ENCODE measurements at regions not wholly inside any gene's neighbourhood (a gene's known extent, or its start where the extent isn't known, plus 50 kb on each side); places are given as distances from the start of the nearest gene placed in this dataset.

GRCh38 chr4:176981074-176981473 is 188.4 kb upstream of the VEGFC start:
- DNase-seq = no peak

GRCh38 chr4:176981551-176981950 is 188.8 kb upstream of the VEGFC start:
- no peak for DNase-seq

- DNase-seq = no peak
Measured at GRCh38 chr4:176988226-176988625, 195.5 kb upstream of the VEGFC start.

GRCh38 chr4:176989186-176989585 is 196.5 kb upstream of the VEGFC start:
- no peak for DNase-seq

- no peak for DNase-seq
Measured at GRCh38 chr4:176999935-177000543, 207.3 kb upstream of the VEGFC start.

GRCh38 chr4:177001271-177002175 is 208.8 kb upstream of the VEGFC start:
- no peak for DNase-seq

- no peak for DNase-seq
Measured at GRCh38 chr4:177005674-177006230, 213.0 kb upstream of the VEGFC start.

GRCh38 chr4:177006331-177006730 is 213.6 kb upstream of the VEGFC start:
- DNase-seq = no peak

GRCh38 chr4:177008071-177008835 is 215.5 kb upstream of the VEGFC start:
- no peak for DNase-seq

- no peak for DNase-seq
Measured at GRCh38 chr4:177008836-177009501, 216.2 kb upstream of the VEGFC start.

GRCh38 chr4:177010418-177010817 is 217.7 kb upstream of the VEGFC start:
- no peak for DNase-seq

GRCh38 chr4:177012918-177013545 is 220.3 kb upstream of the VEGFC start:
- no peak for DNase-seq

GRCh38 chr4:177016541-177017141 is 223.9 kb upstream of the VEGFC start:
- no peak for DNase-seq

GRCh38 chr4:177023951-177024350 is 231.2 kb upstream of the VEGFC start:
- DNase-seq = no peak

GRCh38 chr4:177032341-177032740 is 239.6 kb upstream of the VEGFC start:
- DNase-seq = no peak

- DNase-seq = no peak
Measured at GRCh38 chr4:177033135-177033534, 240.4 kb upstream of the VEGFC start.

- no peak for DNase-seq
Measured at GRCh38 chr4:177033632-177034031, 240.9 kb upstream of the VEGFC start.

GRCh38 chr4:177041356-177041755 is 248.6 kb upstream of the VEGFC start:
- no peak for DNase-seq

- DNase-seq = no peak
Measured at GRCh38 chr4:177047070-177047850, 254.5 kb upstream of the VEGFC start.

GRCh38 chr4:177047851-177048174 is 255.1 kb upstream of the VEGFC start:
- no peak for DNase-seq

GRCh38 chr4:177051473-177052060 is 258.1 kb upstream of the NEIL3 start:
- no peak for DNase-seq

Measured in NCI-H510A (cell line).